ENCODE measurements at regions not wholly inside any gene's neighbourhood (a gene's known extent, or its start where the extent isn't known, plus 50 kb on each side); places are given as distances from the start of the nearest gene placed in this dataset.

GRCh38 chr5:101163088-101163487 is 260.0 kb upstream of the ST8SIA4 start:
- no peaks in the 10 kb centered on the region for H3K36me3 Mint-ChIP-seq (ENCODE audit: low read depth)
- DNase-seq (ENCODE audit: low read depth, low spot score) = no peak
- H3K4me1 Mint-ChIP-seq = no peaks in the 10 kb centered on the region
- H3K9me3 Mint-ChIP-seq = peaks cover 12% of the 10 kb centered on the region
- H3K27me3 Mint-ChIP-seq (ENCODE audit: low read depth) = no peaks in the 10 kb centered on the region
- no peak for TF ChIP-seq CTCF (conservative IDR thresholded peaks at IDR 0.05)
- H3K27ac Mint-ChIP-seq (ENCODE audit: unreplicated experiment) = no peak overlapping the region
- H3K4me3 Mint-ChIP-seq = no peak overlapping the region

- no peak for TF ChIP-seq CTCF (conservative IDR thresholded peaks at IDR 0.05)
- Mint-ChIP-seq H3K4me3 (no peak overlapping the region), H3K4me1 (no peaks in the 10 kb centered on the region), H3K27ac (ENCODE audit: unreplicated experiment) (no peak overlapping the region), H3K9me3 (peaks cover 9% of the 10 kb centered on the region), H3K36me3 (ENCODE audit: low read depth) (no peaks in the 10 kb centered on the region), H3K27me3 (ENCODE audit: low read depth) (no peaks in the 10 kb centered on the region)
- DNase-seq (ENCODE audit: low read depth, low spot score) = no peak
These were observed 256.9 kb upstream of the ST8SIA4 start for GRCh38 chr5:101160002-101160401.

DNA sequence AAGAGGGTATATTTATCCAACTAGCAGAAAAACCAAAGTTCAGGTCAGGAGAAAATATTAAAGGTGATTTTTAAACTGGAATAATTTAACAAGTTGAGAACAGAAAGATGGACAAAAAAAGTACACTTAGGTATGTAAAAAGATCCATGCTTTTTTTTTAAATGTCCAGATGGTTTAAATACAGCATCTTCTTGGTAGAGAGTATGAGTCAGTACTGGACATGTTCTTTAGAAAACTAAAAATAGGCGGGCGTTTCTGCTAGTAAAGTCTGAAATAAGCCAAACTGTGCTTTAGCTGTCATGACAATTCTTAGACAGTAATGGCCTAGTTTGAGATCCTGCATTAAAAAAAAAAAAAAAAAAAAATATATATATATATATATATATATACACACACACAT is 255.9 kb upstream of the ST8SIA4 start:
- H3K36me3 Mint-ChIP-seq (ENCODE audit: low read depth) = no peaks in the 10 kb centered on the region
- no peak for TF ChIP-seq CTCF (conservative IDR thresholded peaks at IDR 0.05)
- no peaks in the 10 kb centered on the region for H3K4me1 Mint-ChIP-seq
- no peaks in the 10 kb centered on the region for H3K27me3 Mint-ChIP-seq (ENCODE audit: low read depth)
- H3K27ac Mint-ChIP-seq (ENCODE audit: unreplicated experiment) = no peak overlapping the region
- H3K9me3 Mint-ChIP-seq = peaks cover 4% of the 10 kb centered on the region
- no peak overlapping the region for H3K4me3 Mint-ChIP-seq
- no peak for DNase-seq (ENCODE audit: low read depth, low spot score)

GRCh38 chr5:101153526-101153925 is 250.4 kb upstream of the ST8SIA4 start:
- TF ChIP-seq CTCF (conservative IDR thresholded peaks at IDR 0.05) = no peak
- H3K4me1 Mint-ChIP-seq = no peaks in the 10 kb centered on the region
- no peak for DNase-seq (ENCODE audit: low read depth, low spot score)
- H3K9me3 Mint-ChIP-seq = peaks cover 2% of the 10 kb centered on the region
- H3K4me3 Mint-ChIP-seq = no peak overlapping the region
- no peaks in the 10 kb centered on the region for H3K36me3 Mint-ChIP-seq (ENCODE audit: low read depth)
- H3K27me3 Mint-ChIP-seq (ENCODE audit: low read depth) = no peaks in the 10 kb centered on the region
- no peak overlapping the region for H3K27ac Mint-ChIP-seq (ENCODE audit: unreplicated experiment)

GRCh38 chr5:101143526-101143925 is 240.4 kb upstream of the ST8SIA4 start:
- DNase-seq (ENCODE audit: low read depth, low spot score) = no peak
- no peak overlapping the region for H3K27ac Mint-ChIP-seq (ENCODE audit: unreplicated experiment)
- peaks cover 7% of the 10 kb centered on the region for H3K9me3 Mint-ChIP-seq
- H3K4me1 Mint-ChIP-seq = no peaks in the 10 kb centered on the region
- H3K4me3 Mint-ChIP-seq = no peak overlapping the region
- no peaks in the 10 kb centered on the region for H3K36me3 Mint-ChIP-seq (ENCODE audit: low read depth)
- no peaks in the 10 kb centered on the region for H3K27me3 Mint-ChIP-seq (ENCODE audit: low read depth)
- TF ChIP-seq CTCF (conservative IDR thresholded peaks at IDR 0.05) = no peak

GRCh38 chr5:101142102-101142501 is 239.0 kb upstream of the ST8SIA4 start:
- Mint-ChIP-seq H3K4me1 (no peaks in the 10 kb centered on the region), H3K9me3 (peaks cover 7% of the 10 kb centered on the region), H3K27me3 (ENCODE audit: low read depth) (no peaks in the 10 kb centered on the region), H3K4me3 (no peak overlapping the region), H3K36me3 (ENCODE audit: low read depth) (no peaks in the 10 kb centered on the region), H3K27ac (ENCODE audit: unreplicated experiment) (no peak overlapping the region)
- no peak for DNase-seq (ENCODE audit: low read depth, low spot score)
- no peak for TF ChIP-seq CTCF (conservative IDR thresholded peaks at IDR 0.05)
